K562 (cell line): ENCODE measurements at regions not wholly inside any gene's neighbourhood (a gene's known extent, or its start where the extent isn't known, plus 50 kb on each side); places are given as distances from the start of the nearest gene placed in this dataset.

ENCODE experiments used
- E2F3 ChIP-seq: fragments of 250-450 bp; sonication (Bioruptor Pico); IDR thresholded peaks from 2 replicates; pipeline ENCODE4 v1.4.0; 2020; ENCODE audit warnings: mild to moderate bottlenecking
- MCM7 ChIP-seq, 2 experiments: fragments of 450-650 bp; IDR thresholded peaks; 2 replicates each; pipeline ENCODE4 v1.6.1; 2016 to 2018
- NCOA6 ChIP-seq: fragments of 450-650 bp; IDR thresholded peaks from 2 replicates; pipeline ENCODE4 v1.6.1; 2017; ENCODE audit warnings: mild to moderate bottlenecking
- NFRKB ChIP-seq: fragments of 450-650 bp; IDR thresholded peaks from 2 replicates; pipeline ENCODE4 v1.6.1; 2016; ENCODE audit warnings: low read depth
- NR2F6 ChIP-seq: fragments of 450-650 bp; formaldehyde crosslinking; IDR thresholded peaks from 2 replicates; pipeline ENCODE4 v1.4.0; 2020; ENCODE audit warnings: mild to moderate bottlenecking
- PKNOX1 ChIP-seq: fragments of 450-650 bp; IDR thresholded peaks from 2 replicates; pipeline ENCODE4 v1.6.1; 2016
- U2AF2 ChIP-seq: fragments of 200-400 bp; formaldehyde crosslinking; optimal IDR thresholded peaks from 2 replicates; pipeline ENCODE3; 2017; ENCODE audit warnings: low read depth, mild to moderate bottlenecking, low read length
- ZFP1 ChIP-seq: fragments of 450-650 bp; formaldehyde crosslinking; IDR thresholded peaks from 2 replicates; pipeline ENCODE4 v1.4.0; 2020; ENCODE audit warnings: mild to moderate bottlenecking, mixed read lengths
- ZKSCAN3 ChIP-seq: fragments of 250-450 bp; sonication (Bioruptor Pico); IDR thresholded peaks from 2 replicates; pipeline ENCODE4 v1.4.0; 2020
- TF ChIP-seq, protein P1 (sequence below): sonication (generic); formaldehyde crosslinking; IDR thresholded peaks from 2 replicates; pipeline ENCODE4 v1.8.0; 2023; ENCODE audit warnings: mild to moderate bottlenecking, missing genetic modification reagents

GRCh38 chr14:44113769-44114730, 393.0 kb downstream of the FSCB start (continued):
- TF ChIP-seq PKNOX1 (no peak), NR2F6 (CRISPR knock-in tag) (no peak), NFRKB (no peak), ZFP1 (no peak), U2AF2 (no peak), E2F3 (CRISPR knock-in tag) (no peak), MCM7 (IDR thresholded peaks at IDR 0.05) (no peak), ZKSCAN3 (CRISPR knock-in tag) (no peak), NCOA6 (no peak)
- TF ChIP-seq, protein P1, sequence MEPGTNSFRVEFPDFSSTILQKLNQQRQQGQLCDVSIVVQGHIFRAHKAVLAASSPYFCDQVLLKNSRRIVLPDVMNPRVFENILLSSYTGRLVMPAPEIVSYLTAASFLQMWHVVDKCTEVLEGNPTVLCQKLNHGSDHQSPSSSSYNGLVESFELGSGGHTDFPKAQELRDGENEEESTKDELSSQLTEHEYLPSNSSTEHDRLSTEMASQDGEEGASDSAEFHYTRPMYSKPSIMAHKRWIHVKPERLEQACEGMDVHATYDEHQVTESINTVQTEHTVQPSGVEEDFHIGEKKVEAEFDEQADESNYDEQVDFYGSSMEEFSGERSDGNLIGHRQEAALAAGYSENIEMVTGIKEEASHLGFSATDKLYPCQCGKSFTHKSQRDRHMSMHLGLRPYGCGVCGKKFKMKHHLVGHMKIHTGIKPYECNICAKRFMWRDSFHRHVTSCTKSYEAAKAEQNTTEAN (CRISPR knock-in tag): no peak
